ENCODE measurements at regions not wholly inside any gene's neighbourhood (a gene's known extent, or its start where the extent isn't known, plus 50 kb on each side); places are given as distances from the start of the nearest gene placed in this dataset.
A peak's percentile ranks its signal among the peaks of the same experiment; 100 is the strongest.

GRCh38 chr6:14658886-14659561 lies 541.5 kb downstream of the CD83 start:
- DNase-seq (peak in 1 of 4 donors; percentile 38), ATAC-seq (no peak)
- no peak overlapping the region for H3K4me3 ChIP-seq
- H3K27me3 ChIP-seq: no peaks in the 10 kb centered on the region
- H3K4me1 ChIP-seq: no peaks in the 10 kb centered on the region
- TF ChIP-seq, protein P1, sequence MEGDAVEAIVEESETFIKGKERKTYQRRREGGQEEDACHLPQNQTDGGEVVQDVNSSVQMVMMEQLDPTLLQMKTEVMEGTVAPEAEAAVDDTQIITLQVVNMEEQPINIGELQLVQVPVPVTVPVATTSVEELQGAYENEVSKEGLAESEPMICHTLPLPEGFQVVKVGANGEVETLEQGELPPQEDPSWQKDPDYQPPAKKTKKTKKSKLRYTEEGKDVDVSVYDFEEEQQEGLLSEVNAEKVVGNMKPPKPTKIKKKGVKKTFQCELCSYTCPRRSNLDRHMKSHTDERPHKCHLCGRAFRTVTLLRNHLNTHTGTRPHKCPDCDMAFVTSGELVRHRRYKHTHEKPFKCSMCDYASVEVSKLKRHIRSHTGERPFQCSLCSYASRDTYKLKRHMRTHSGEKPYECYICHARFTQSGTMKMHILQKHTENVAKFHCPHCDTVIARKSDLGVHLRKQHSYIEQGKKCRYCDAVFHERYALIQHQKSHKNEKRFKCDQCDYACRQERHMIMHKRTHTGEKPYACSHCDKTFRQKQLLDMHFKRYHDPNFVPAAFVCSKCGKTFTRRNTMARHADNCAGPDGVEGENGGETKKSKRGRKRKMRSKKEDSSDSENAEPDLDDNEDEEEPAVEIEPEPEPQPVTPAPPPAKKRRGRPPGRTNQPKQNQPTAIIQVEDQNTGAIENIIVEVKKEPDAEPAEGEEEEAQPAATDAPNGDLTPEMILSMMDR (IDR thresholded peaks at IDR 0.05): no peak
- TF ChIP-seq POLR2A (IDR thresholded peaks at IDR 0.05): no peak
- no peaks in the 10 kb centered on the region for H3K36me3 ChIP-seq (replicated peaks in 1 of 2; ENCODE audit: insufficient read depth in 1 of 2, low read depth in 2 of 2)
- H3K9me3 ChIP-seq: no peaks in the 10 kb centered on the region
- intact Hi-C loops (cut with DNase I): no loop called here
- no peak overlapping the region for H3K27ac ChIP-seq
- WGBS, 2 donors: 53 to 60% methylated on average over 6 of the region's 6 CpGs

DNA sequence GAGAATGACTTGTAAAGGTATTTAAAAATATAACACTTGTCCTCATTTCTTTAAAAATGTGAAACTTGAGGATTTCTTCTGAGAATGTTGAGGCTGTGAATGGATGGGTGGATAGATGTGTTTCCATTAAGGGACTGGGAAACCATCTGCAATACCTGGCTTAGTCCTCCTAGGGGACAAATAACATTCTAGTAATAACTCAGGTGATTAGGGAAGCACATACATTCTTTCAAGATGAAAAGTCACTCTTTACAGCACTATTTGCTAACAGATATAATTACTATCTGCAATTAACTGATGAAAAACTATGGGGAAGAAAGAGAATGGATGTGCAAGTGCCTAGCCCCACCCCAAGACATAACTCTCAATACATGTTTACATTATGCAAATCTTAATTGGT lies 542.3 kb downstream of the CD83 start:
- Histone ChIP-seq H3K4me3 (no peak overlapping the region), H3K27me3 (no peaks in the 10 kb centered on the region), H3K36me3 (replicated peaks in 1 of 2; ENCODE audit: insufficient read depth in 1 of 2, low read depth in 2 of 2) (no peaks in the 10 kb centered on the region), H3K27ac (no peak overlapping the region), H3K4me1 (no peaks in the 10 kb centered on the region), H3K9me3 (no peaks in the 10 kb centered on the region)
- TF ChIP-seq POLR2A (IDR thresholded peaks at IDR 0.05): no peak
- TF ChIP-seq, protein P1 (IDR thresholded peaks at IDR 0.05): no peak
- DNase-seq (no peak), ATAC-seq (no peak)
- intact Hi-C loops (cut with DNase I): no loop called here

- H3K4me3 ChIP-seq: no peak overlapping the region
- peak; percentile 55 for ATAC-seq
- no peaks in the 10 kb centered on the region for H3K9me3 ChIP-seq
- no peaks in the 10 kb centered on the region for H3K4me1 ChIP-seq
- no peak for TF ChIP-seq POLR2A (IDR thresholded peaks at IDR 0.05)
- TF ChIP-seq, protein P1 (IDR thresholded peaks at IDR 0.05): no peak
- 35 to 40% methylated on average over 8 of the region's 8 CpGs for WGBS, 2 donors
- no peaks in the 10 kb centered on the region for H3K36me3 ChIP-seq (replicated peaks in 1 of 2; ENCODE audit: insufficient read depth in 1 of 2, low read depth in 2 of 2)
- intact Hi-C loops (cut with DNase I): no loop called here
- peak in 1 of 4 donors; percentile 27 for DNase-seq
- peak overlapping the region in 1 of 4 donors; percentile 2 for H3K27ac ChIP-seq
- H3K27me3 ChIP-seq: no peaks in the 10 kb centered on the region
Measured at GRCh38 chr6:14660806-14661579, 543.4 kb downstream of the CD83 start.

DNA sequence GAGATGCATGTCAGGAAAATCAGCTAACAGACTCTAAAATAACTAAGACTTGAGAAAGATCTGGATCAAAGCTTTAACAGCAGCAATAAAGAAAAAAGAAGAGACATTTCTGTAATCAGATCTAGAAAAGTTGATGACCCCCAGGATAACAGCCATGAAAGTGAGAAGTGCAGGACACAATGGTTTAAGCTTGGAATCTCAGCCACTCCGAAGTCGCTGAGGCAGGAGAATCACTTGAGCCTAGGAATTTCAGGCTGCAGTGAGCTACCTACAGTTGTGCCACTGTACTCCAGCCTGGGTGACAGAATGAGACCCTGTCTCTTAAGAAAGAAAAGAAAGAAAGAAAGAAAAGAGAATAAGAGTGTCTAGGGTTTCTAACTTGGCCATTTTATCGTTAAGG lies 544.1 kb downstream of the CD83 start:
- no peaks in the 10 kb centered on the region for H3K9me3 ChIP-seq
- no peaks in the 10 kb centered on the region for H3K4me1 ChIP-seq
- no peak for TF ChIP-seq POLR2A (IDR thresholded peaks at IDR 0.05)
- TF ChIP-seq, protein P1 (IDR thresholded peaks at IDR 0.05): no peak
- intact Hi-C loops (cut with DNase I): no loop called here
- no peaks in the 10 kb centered on the region for H3K27me3 ChIP-seq
- no peak overlapping the region for H3K4me3 ChIP-seq
- no peak for DNase-seq
- no peak for ATAC-seq
- H3K36me3 ChIP-seq (replicated peaks in 1 of 2; ENCODE audit: insufficient read depth in 1 of 2, low read depth in 2 of 2): no peaks in the 10 kb centered on the region
- H3K27ac ChIP-seq: no peak overlapping the region
- 83 to 87% methylated on average over 3 of the region's 3 CpGs for WGBS, 2 donors

All from body of pancreas (tissue), 4 donors.